ENCODE measurements at regions not wholly inside any gene's neighbourhood (a gene's known extent, or its start where the extent isn't known, plus 50 kb on each side); places are given as distances from the start of the nearest gene placed in this dataset.

DNA sequence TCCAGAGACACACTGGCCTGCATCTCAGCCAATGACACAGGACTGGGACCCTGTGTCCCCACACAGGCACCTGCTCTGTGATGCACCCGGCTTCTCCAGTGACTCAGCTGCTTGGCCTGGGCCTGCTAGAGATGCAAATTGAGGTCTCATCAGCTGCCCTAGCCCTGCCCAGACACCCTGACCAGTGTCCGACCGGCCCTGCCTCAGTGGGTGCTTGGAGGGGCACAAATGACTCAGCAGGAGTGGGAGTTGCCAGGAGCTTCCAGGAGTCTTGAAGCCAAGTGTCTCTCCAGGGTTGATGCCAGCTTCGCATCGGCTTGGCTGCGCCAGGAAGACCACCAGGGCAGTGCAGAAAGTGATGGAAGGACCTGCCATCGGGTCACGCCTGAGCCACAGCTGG lies 148.2 kb downstream of the ICE1 start:
- TF ChIP-seq, protein P1, sequence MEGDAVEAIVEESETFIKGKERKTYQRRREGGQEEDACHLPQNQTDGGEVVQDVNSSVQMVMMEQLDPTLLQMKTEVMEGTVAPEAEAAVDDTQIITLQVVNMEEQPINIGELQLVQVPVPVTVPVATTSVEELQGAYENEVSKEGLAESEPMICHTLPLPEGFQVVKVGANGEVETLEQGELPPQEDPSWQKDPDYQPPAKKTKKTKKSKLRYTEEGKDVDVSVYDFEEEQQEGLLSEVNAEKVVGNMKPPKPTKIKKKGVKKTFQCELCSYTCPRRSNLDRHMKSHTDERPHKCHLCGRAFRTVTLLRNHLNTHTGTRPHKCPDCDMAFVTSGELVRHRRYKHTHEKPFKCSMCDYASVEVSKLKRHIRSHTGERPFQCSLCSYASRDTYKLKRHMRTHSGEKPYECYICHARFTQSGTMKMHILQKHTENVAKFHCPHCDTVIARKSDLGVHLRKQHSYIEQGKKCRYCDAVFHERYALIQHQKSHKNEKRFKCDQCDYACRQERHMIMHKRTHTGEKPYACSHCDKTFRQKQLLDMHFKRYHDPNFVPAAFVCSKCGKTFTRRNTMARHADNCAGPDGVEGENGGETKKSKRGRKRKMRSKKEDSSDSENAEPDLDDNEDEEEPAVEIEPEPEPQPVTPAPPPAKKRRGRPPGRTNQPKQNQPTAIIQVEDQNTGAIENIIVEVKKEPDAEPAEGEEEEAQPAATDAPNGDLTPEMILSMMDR (IDR thresholded peaks at IDR 0.05), result no peak
- H3K4me1 ChIP-seq (ENCODE audit: low read depth), result no peaks in the 10 kb centered on the region
- intact Hi-C loops (cut with DNase I, micrococcal nuclease), result no loop called here

DNA sequence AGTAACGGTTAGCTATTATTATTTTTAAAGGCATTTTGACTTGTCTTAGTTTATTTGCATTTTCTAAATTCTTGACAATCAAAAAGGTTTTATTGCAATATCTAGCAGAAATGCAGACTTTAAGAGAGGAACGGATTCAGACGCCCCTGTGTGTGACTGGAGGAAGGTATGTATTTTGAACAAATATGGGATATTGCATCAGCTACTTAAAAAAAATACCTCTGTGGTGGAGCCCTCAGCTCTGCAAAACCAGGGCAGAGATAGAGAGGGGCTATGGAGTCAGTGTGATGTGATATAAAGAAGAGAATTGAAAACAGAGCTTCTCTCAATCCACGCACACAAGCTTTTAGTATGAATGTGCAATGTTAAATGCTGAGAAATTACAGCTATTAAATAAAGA lies 142.4 kb downstream of the ICE1 start:
- no peak for ATAC-seq

More for the DNA sequence above, 148.2 kb downstream of the ICE1 start:
- DNase-seq (no peak), ATAC-seq (no peak)
- H3K36me3 ChIP-seq (ENCODE audit: low read depth), result no peaks in the 10 kb centered on the region
- H3K9me3 ChIP-seq, result no peaks in the 10 kb centered on the region
- no peak overlapping the region for H3K4me3 ChIP-seq

DNA sequence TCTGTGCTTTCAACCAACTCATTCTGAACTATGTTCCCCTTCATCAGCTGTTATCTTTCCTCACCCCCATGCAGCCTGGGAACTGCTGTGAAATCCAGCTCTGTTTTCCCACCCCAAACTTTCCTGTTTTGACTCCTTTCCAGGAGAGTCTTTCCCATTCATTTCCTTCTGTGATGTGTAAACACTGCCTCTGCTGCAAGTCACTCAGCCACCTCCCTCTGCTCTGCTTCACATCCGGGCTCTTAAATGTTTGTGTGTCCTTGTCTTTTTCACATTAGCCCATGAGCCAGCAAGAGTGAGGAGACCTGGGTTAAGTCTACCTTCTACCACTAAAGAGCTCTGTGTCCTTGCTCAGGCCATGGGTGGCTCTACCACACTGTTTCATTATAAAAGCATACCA lies 137.5 kb downstream of the ICE1 start:
- no peak for ATAC-seq
- Histone ChIP-seq H3K4me3 (no peak overlapping the region), H3K9me3 (no peaks in the 10 kb centered on the region), H3K36me3 (ENCODE audit: low read depth) (no peaks in the 10 kb centered on the region), H3K4me1 (ENCODE audit: low read depth) (no peaks in the 10 kb centered on the region)
- intact Hi-C loops (cut with DNase I, micrococcal nuclease), result no loop called here
- no peak for DNase-seq
- TF ChIP-seq, protein P1 (IDR thresholded peaks at IDR 0.05), result no peak

More for the DNA sequence above, 142.4 kb downstream of the ICE1 start:
- Histone ChIP-seq H3K4me3 (no peak overlapping the region), H3K4me1 (ENCODE audit: low read depth) (no peaks in the 10 kb centered on the region), H3K9me3 (no peaks in the 10 kb centered on the region), H3K36me3 (ENCODE audit: low read depth) (no peaks in the 10 kb centered on the region)
- DNase-seq, result no peak
- TF ChIP-seq, protein P1 (IDR thresholded peaks at IDR 0.05), result no peak
- intact Hi-C loops (cut with DNase I, micrococcal nuclease), result no loop called here

DNA sequence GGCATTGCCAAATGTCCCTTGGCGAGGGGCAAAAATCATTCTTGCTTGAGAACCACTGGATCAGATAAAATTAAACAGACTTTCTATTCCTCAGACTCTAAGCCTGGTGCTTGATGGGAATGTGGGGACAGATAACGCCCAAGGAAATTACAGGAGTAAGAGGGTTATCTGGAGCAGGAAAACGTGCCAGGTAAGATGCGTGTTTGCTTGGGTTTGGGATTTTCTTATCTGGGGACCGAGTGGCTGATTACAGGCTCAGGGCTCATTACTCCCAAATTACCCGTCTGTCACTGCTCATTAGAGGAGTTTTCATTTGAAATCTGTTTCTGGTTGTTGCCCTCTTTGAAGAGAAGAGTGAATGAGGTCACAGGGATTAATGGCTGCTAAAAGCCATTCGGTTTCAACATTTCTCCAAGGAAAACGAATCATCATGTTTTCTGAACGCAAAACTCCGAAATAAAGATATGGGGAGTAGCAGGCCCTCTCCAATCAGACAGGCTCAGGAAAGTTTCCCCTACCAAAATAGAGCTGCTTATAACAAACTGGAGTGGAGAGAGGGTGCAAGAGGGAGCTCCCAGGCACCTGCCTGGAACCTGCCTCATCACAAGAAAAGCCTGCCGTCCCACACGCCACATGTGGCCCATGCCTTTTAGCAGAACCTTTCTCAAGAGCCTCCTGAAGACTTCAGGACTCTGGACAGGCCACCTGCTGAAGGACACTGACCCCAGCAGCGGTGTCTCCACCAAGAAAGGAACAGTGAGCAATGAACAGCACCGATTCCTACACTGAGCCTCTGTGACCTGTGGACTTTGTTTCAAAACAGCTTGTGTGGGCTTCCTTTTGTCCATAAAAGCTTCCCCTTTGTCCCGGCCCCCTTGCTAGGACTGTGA lies 136.4 kb downstream of the ICE1 start:
- Histone ChIP-seq H3K9me3 (no peaks in the 10 kb centered on the region), H3K36me3 (ENCODE audit: low read depth) (no peaks in the 10 kb centered on the region), H3K4me1 (ENCODE audit: low read depth) (no peaks in the 10 kb centered on the region), H3K4me3 (no peak overlapping the region)
- no peak for DNase-seq
- TF ChIP-seq, protein P1 (IDR thresholded peaks at IDR 0.05), result no peak
- no peak for ATAC-seq
- intact Hi-C loops (cut with DNase I, micrococcal nuclease), result no loop called here

DNA sequence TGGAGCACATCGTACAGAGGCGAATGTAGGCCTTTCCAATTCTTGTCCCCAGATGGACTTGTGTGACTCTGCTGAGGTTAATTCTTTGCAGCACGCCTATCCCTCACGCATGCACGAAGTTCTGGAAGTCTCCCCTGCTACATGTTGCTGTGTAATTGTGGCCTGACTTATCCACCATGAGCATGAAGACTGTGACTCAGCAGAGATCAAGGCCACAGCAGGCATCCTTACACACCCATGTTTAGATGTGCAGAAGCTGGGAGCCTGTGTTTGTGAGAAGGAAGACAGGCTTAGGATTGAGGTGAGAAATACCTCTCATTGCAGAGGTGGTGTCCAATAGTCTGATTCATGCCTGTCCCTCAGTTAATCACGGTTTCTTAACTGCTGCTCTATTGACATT lies 135.6 kb downstream of the ICE1 start:
- TF ChIP-seq, protein P1 (IDR thresholded peaks at IDR 0.05), result no peak
- intact Hi-C loops (cut with DNase I, micrococcal nuclease), result no loop called here
- no peaks in the 10 kb centered on the region for H3K36me3 ChIP-seq (ENCODE audit: low read depth)
- ATAC-seq (no peak), DNase-seq (no peak)
- H3K9me3 ChIP-seq, result no peaks in the 10 kb centered on the region
- H3K4me1 ChIP-seq (ENCODE audit: low read depth), result no peaks in the 10 kb centered on the region
- no peak overlapping the region for H3K4me3 ChIP-seq

Data from mucosa of descending colon (tissue), 3 donors.